GM12865 (cell line): ENCODE measurements at regions not wholly inside any gene's neighbourhood (a gene's known extent, or its start where the extent isn't known, plus 50 kb on each side); places are given as distances from the start of the nearest gene placed in this dataset.

Source experiments
- DNase-seq: peaks from one replicate; pipeline ENCODE4 v3.0.0; 2010; ENCODE audit warnings: low read depth
- H3K4me3 ChIP-seq: 2 replicates; pipeline ENCODE4 v1.5.1; 2011; ENCODE audit warnings: mild to moderate bottlenecking, low read depth, low read length, control low read depth
- CTCF ChIP-seq: IDR thresholded peaks from 2 replicates; pipeline ENCODE4 v1.5.1; 2011; ENCODE audit warnings: low read length, control low read depth, low read depth, inconsistent platforms; ENCODE audit not compliant: insufficient read depth; ENCODE audit errors: missing control alignments

GRCh38 chr15:96079882-96080281, 250.6 kb upstream of the NR2F2 start:
- no peak for TF ChIP-seq CTCF
- DNase-seq: no peak
- H3K4me3 ChIP-seq: no peak overlapping the region

- no peak for DNase-seq
- H3K4me3 ChIP-seq: no peak overlapping the region
- TF ChIP-seq CTCF: no peak
These were observed 244.3 kb upstream of the NR2F2 start for GRCh38 chr15:96086164-96086563.

- H3K4me3 ChIP-seq: no peak overlapping the region
- TF ChIP-seq CTCF: no peak
- DNase-seq: no peak
These were observed 243.2 kb upstream of the NR2F2 start for GRCh38 chr15:96087180-96087884.

GRCh38 chr15:96088650-96089049, 241.8 kb upstream of the NR2F2 start:
- H3K4me3 ChIP-seq: no peak overlapping the region
- TF ChIP-seq CTCF: no peak
- DNase-seq: no peak

- H3K4me3 ChIP-seq: no peak overlapping the region
- no peak for TF ChIP-seq CTCF
- no peak for DNase-seq
These were observed 241.0 kb upstream of the NR2F2 start for GRCh38 chr15:96089405-96090058.

- DNase-seq: no peak
- no peak overlapping the region for H3K4me3 ChIP-seq
- no peak for TF ChIP-seq CTCF
These were observed 238.3 kb upstream of the NR2F2 start for GRCh38 chr15:96092186-96092585.

GRCh38 chr15:96093063-96093462, 237.4 kb upstream of the NR2F2 start:
- no peak for TF ChIP-seq CTCF
- no peak for DNase-seq
- no peak overlapping the region for H3K4me3 ChIP-seq
